ENCODE measurements at regions not wholly inside any gene's neighbourhood (a gene's known extent, or its start where the extent isn't known, plus 50 kb on each side); places are given as distances from the start of the nearest gene placed in this dataset.

DNA sequence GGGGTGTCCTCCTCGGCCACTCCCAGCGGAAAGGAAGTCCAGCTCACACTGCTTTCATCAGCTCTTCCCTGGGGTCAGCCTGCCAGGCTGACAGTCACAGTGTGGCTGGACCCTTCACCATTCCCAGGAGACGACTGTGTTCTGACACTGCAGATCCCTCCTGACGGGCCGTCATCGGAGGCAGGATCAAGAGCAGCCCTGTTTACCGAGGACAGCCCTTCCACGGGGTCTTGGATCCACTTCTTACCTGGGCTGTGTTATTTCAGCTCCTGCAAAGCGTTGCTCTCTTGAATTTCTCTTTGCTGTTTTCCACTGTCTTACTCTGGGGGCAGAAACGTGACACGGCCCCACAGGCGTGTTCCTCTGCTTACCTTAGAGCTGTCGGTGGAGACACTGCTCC is 149.9 kb upstream of the SOX1 start:
- H3K9me3 Mint-ChIP-seq (ENCODE audit: unreplicated experiment) = no peaks in the 10 kb centered on the region
- DNase-seq (ENCODE audit: extremely low spot score, unreplicated experiment) = no peak
- no peak overlapping the region for H3K4me3 Mint-ChIP-seq (ENCODE audit: unreplicated experiment)
- no peaks in the 10 kb centered on the region for H3K27me3 Mint-ChIP-seq (ENCODE audit: unreplicated experiment)
- TF ChIP-seq, protein P1, sequence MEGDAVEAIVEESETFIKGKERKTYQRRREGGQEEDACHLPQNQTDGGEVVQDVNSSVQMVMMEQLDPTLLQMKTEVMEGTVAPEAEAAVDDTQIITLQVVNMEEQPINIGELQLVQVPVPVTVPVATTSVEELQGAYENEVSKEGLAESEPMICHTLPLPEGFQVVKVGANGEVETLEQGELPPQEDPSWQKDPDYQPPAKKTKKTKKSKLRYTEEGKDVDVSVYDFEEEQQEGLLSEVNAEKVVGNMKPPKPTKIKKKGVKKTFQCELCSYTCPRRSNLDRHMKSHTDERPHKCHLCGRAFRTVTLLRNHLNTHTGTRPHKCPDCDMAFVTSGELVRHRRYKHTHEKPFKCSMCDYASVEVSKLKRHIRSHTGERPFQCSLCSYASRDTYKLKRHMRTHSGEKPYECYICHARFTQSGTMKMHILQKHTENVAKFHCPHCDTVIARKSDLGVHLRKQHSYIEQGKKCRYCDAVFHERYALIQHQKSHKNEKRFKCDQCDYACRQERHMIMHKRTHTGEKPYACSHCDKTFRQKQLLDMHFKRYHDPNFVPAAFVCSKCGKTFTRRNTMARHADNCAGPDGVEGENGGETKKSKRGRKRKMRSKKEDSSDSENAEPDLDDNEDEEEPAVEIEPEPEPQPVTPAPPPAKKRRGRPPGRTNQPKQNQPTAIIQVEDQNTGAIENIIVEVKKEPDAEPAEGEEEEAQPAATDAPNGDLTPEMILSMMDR (IDR thresholded peaks at IDR 0.05) = no peak
- no peaks in the 10 kb centered on the region for H3K4me1 Mint-ChIP-seq (ENCODE audit: unreplicated experiment)
- H3K27ac Mint-ChIP-seq (ENCODE audit: unreplicated experiment) = no peak overlapping the region
- no peaks in the 10 kb centered on the region for H3K36me3 Mint-ChIP-seq (ENCODE audit: unreplicated experiment)

DNA sequence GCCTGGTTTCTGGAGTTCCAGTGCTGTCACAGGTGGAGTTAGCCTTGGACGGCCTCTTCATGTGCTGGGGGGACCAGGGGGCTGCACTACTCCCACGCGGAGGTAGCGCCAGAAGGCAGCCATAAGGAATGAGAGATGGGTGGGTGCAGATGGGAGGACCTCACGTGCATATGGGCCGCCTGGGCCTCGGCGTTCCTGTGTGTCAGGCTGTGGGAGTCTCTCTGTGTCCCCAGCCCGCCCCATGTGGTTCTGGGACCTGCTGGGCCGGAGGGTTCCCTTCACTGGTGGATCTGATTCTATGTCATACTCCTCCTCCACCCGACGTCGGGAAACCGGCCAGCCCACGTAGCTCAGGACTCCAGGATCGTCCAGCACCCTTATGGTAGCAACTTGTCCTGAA is 149.0 kb upstream of the SOX1 start:
- TF ChIP-seq, protein P1 (IDR thresholded peaks at IDR 0.05) = no peak
- no peaks in the 10 kb centered on the region for H3K4me1 Mint-ChIP-seq (ENCODE audit: unreplicated experiment)
- H3K27ac Mint-ChIP-seq (ENCODE audit: unreplicated experiment) = no peak overlapping the region
- no peaks in the 10 kb centered on the region for H3K27me3 Mint-ChIP-seq (ENCODE audit: unreplicated experiment)
- no peak overlapping the region for H3K4me3 Mint-ChIP-seq (ENCODE audit: unreplicated experiment)
- no peaks in the 10 kb centered on the region for H3K36me3 Mint-ChIP-seq (ENCODE audit: unreplicated experiment)
- H3K9me3 Mint-ChIP-seq (ENCODE audit: unreplicated experiment) = no peaks in the 10 kb centered on the region
- DNase-seq (ENCODE audit: extremely low spot score, unreplicated experiment) = no peak

DNA sequence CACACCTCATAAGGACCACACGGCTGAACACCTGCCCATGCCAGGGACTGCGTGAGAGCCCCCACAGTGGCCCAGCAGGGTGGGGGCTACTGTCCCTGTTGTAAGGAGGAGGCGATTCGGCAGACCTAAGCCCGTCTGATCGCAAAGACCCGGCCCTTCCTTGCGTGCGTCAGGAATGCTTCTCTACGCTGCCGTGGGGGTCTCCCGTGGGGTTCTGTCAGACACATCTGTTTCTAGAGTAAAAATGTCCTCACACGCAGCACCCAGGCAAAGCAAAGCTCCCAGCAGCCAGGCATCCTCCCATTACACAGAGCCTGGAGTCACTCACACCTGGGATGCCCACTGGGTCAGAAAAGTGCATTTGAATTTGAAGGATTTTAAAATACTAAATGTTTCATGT is 147.7 kb upstream of the SOX1 start:
- no peak for DNase-seq (ENCODE audit: extremely low spot score, unreplicated experiment)
- TF ChIP-seq, protein P1 (IDR thresholded peaks at IDR 0.05) = no peak
- no peaks in the 10 kb centered on the region for H3K9me3 Mint-ChIP-seq (ENCODE audit: unreplicated experiment)
- no peaks in the 10 kb centered on the region for H3K4me1 Mint-ChIP-seq (ENCODE audit: unreplicated experiment)
- no peaks in the 10 kb centered on the region for H3K36me3 Mint-ChIP-seq (ENCODE audit: unreplicated experiment)
- no peak overlapping the region for H3K27ac Mint-ChIP-seq (ENCODE audit: unreplicated experiment)
- no peak overlapping the region for H3K4me3 Mint-ChIP-seq (ENCODE audit: unreplicated experiment)
- H3K27me3 Mint-ChIP-seq (ENCODE audit: unreplicated experiment) = no peaks in the 10 kb centered on the region

DNA sequence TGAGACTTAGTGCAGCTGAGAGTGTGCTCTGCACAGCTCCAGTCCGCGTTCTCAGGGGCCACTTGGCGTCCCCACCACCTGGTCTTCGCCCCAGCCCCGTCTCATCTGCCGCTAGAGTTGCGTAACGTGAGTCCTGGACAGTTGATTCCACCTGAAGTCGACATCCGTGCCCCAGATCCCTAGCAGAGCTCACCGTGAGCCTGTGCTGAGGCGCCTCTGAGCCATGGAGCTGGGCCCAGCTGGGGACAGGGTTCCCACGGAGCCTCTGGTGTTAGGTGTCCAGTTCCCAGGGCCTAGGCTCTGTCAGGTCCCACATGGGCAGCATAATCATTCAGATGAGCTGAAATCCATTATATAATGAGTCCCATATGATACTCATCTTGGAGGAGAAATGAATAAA is 147.1 kb upstream of the SOX1 start:
- TF ChIP-seq, protein P1 (IDR thresholded peaks at IDR 0.05) = no peak
- no peak for DNase-seq (ENCODE audit: extremely low spot score, unreplicated experiment)
- no peaks in the 10 kb centered on the region for H3K9me3 Mint-ChIP-seq (ENCODE audit: unreplicated experiment)
- H3K4me3 Mint-ChIP-seq (ENCODE audit: unreplicated experiment) = no peak overlapping the region
- no peaks in the 10 kb centered on the region for H3K36me3 Mint-ChIP-seq (ENCODE audit: unreplicated experiment)
- H3K4me1 Mint-ChIP-seq (ENCODE audit: unreplicated experiment) = no peaks in the 10 kb centered on the region
- H3K27me3 Mint-ChIP-seq (ENCODE audit: unreplicated experiment) = no peaks in the 10 kb centered on the region
- no peak overlapping the region for H3K27ac Mint-ChIP-seq (ENCODE audit: unreplicated experiment)

DNA sequence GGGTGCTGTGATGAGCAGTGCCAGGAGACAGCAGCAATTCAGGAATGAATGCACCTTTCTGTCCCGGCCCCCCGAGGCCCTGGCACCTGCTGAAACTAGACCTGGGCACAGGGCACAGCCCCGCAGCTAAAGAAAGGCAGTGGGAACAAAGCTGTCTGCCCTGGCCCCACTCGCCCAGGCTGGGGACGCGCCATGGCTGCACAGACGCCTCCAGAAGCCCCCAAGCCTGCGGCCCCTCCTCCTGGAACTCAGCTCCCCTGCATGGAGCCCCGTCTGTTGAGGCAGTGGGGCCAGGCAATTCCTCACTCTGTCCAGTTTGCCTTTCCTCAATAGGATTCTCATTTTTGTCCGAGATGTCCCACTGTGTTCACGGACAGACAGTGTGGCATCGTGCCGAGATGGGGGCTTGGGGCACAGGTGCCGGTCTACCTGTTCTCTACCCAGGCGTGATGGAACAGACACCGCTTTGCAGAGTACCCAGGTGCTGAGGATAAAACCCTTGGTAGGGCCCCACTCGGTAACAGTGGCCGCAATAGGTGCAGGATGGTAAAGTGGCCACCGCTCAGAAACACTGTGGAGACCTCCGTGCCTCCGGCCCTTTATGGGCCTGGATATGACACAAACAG is 146.5 kb upstream of the SOX1 start:
- TF ChIP-seq, protein P1 (IDR thresholded peaks at IDR 0.05) = no peak
- Mint-ChIP-seq H3K4me3 (ENCODE audit: unreplicated experiment) (no peak overlapping the region), H3K4me1 (ENCODE audit: unreplicated experiment) (no peaks in the 10 kb centered on the region), H3K36me3 (ENCODE audit: unreplicated experiment) (no peaks in the 10 kb centered on the region), H3K9me3 (ENCODE audit: unreplicated experiment) (no peaks in the 10 kb centered on the region), H3K27ac (ENCODE audit: unreplicated experiment) (no peak overlapping the region), H3K27me3 (ENCODE audit: unreplicated experiment) (no peaks in the 10 kb centered on the region)
- DNase-seq (ENCODE audit: extremely low spot score, unreplicated experiment) = no peak

All from osteocyte (in vitro differentiated cells).